Sigmoid colon (tissue), 4 donors: ENCODE measurements at regions not wholly inside any gene's neighbourhood (a gene's known extent, or its start where the extent isn't known, plus 50 kb on each side); places are given as distances from the start of the nearest gene placed in this dataset.

Experiments
- CTCF ChIP-seq, 4 experiments: fragments of 450-650 bp in 3 of 4; fragments of 200-600 bp in 1 of 4; IDR thresholded peaks; one replicate each; pipeline ENCODE4 v1.5.1; 2016 to 2019; ENCODE audit warnings: antibody characterized with exemption in 4 of 4, mild to moderate bottlenecking in 3 of 4, moderate library complexity in 2 of 4
- POLR2AphosphoS5 ChIP-seq, 4 donors: sonication (generic); formaldehyde crosslinking; IDR thresholded peaks; one replicate each; pipeline ENCODE4 v1.6.1; 2017; ENCODE audit warnings: antibody characterized with exemption in 4 of 4

DNA sequence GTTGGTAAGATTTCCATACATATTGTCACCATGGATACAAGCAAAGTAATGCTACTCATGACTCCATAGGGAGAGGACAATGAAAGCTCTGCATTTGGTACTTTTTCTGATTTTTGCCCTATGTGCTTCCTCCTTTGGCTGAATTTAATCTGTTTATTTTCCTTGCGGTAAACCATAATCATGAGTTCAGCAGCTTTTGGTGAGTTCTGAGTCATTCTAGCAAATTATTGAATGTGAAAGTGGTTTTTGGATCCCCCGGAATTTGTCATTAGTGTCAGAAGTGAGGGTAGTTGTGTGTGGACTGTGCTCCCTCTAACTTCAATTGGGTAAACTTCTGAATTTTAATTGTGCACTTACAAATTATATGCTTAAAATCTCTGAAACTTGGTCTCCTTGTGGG lies 170.3 kb downstream of the MOSPD2 start:
- TF ChIP-seq CTCF (IDR thresholded peaks at IDR 0.05) (no peak), POLR2AphosphoS5 (IDR thresholded peaks at IDR 0.05) (no peak)
